Fibroblast of peridontal ligament (primary cell): ENCODE measurements at regions not wholly inside any gene's neighbourhood (a gene's known extent, or its start where the extent isn't known, plus 50 kb on each side); places are given as distances from the start of the nearest gene placed in this dataset.
A peak's percentile ranks its signal among the peaks of the same experiment; 100 is the strongest.
"Not testable (repeated sequence)": the region's sequence is repeated elsewhere in the genome, so short reads cannot be mapped to it uniquely, and the experiment has no call there.

ENCODE experiments used
- DNase-seq: peaks from one replicate; pipeline ENCODE4 v3.0.0-alpha.2; 2010; ENCODE audit errors: extremely low read depth

GRCh38 chr16:86343796-86344585, 166.3 kb upstream of the FOXF1 start:
- DNase-seq = no peak

- no peak for DNase-seq
Observed at GRCh38 chr16:86344586-86344871, 165.8 kb upstream of the FOXF1 start.

- DNase-seq = no peak
Observed at GRCh38 chr16:86344881-86345280, 165.4 kb upstream of the FOXF1 start.

- no peak for DNase-seq
Observed at GRCh38 chr16:86345516-86345915, 164.8 kb upstream of the FOXF1 start.

- DNase-seq = no peak
Observed at GRCh38 chr16:86346034-86346433, 164.3 kb upstream of the FOXF1 start.

- DNase-seq = no peak
Observed at GRCh38 chr16:86347090-86347489, 163.2 kb upstream of the FOXF1 start.

GRCh38 chr16:86347916-86348555, 162.3 kb upstream of the FOXF1 start:
- DNase-seq = no peak

- DNase-seq = no peak
Observed at GRCh38 chr16:86349338-86349900, 160.9 kb upstream of the FOXF1 start.

GRCh38 chr16:86350289-86350688, 160.0 kb upstream of the FOXF1 start:
- DNase-seq = no peak

- no peak for DNase-seq
Observed at GRCh38 chr16:86351041-86351784, 159.1 kb upstream of the FOXF1 start.

GRCh38 chr16:86351785-86352139, 158.6 kb upstream of the FOXF1 start:
- not testable (repeated sequence) for DNase-seq

GRCh38 chr16:86353148-86353547, 157.2 kb upstream of the FOXF1 start:
- peak; percentile 73 for DNase-seq

GRCh38 chr16:86353948-86354347, 156.4 kb upstream of the FOXF1 start:
- no peak for DNase-seq

- peak; percentile 75 for DNase-seq
Observed at GRCh38 chr16:86354641-86355513, 155.4 kb upstream of the FOXF1 start.

GRCh38 chr16:86355531-86355930, 154.8 kb upstream of the FOXF1 start:
- peak; percentile 93 for DNase-seq

GRCh38 chr16:86355951-86356350, 154.4 kb upstream of the FOXF1 start:
- DNase-seq = no peak

GRCh38 chr16:86356804-86357203, 153.5 kb upstream of the FOXF1 start:
- no peak for DNase-seq

- DNase-seq = no peak
Observed at GRCh38 chr16:86357303-86357702, 153.0 kb upstream of the FOXF1 start.

GRCh38 chr16:86357950-86358349, 152.4 kb upstream of the FOXF1 start:
- no peak for DNase-seq

- no peak for DNase-seq
Observed at GRCh38 chr16:86359571-86359970, 150.8 kb upstream of the FOXF1 start.

GRCh38 chr16:86362155-86362849, 148.0 kb upstream of the FOXF1 start:
- peak; percentile 52 for DNase-seq
